Gastroesophageal sphincter (tissue), 3 donors: ENCODE measurements at regions not wholly inside any gene's neighbourhood (a gene's known extent, or its start where the extent isn't known, plus 50 kb on each side); places are given as distances from the start of the nearest gene placed in this dataset.

Source experiments
- CTCF ChIP-seq, 4 experiments: fragments of 200-600 bp in 2 of 4; fragments of 450-650 bp in 2 of 4; sonication (generic) in 1 of 4; IDR thresholded peaks; one replicate each; pipeline ENCODE4 v1.5.1; 2017 to 2019; ENCODE audit warnings: antibody characterized with exemption in 4 of 4, mild to moderate bottlenecking in 2 of 4, moderate library complexity in 2 of 4
- EP300 ChIP-seq: sonication (generic); formaldehyde crosslinking; IDR thresholded peaks from one replicate; pipeline ENCODE4 v1.6.1; 2017; ENCODE audit warnings: antibody characterized with exemption, mild to moderate bottlenecking
- POLR2A ChIP-seq, 2 donors: fragments of 450-650 bp; IDR thresholded peaks; one replicate each; pipeline ENCODE4 v1.6.1; 2017; ENCODE audit warnings: antibody characterized with exemption in 2 of 2, mild to moderate bottlenecking in 2 of 2, moderate library complexity in 1 of 2
- POLR2AphosphoS5 ChIP-seq: sonication (generic); formaldehyde crosslinking; IDR thresholded peaks from one replicate; pipeline ENCODE4 v1.6.1; 2017; ENCODE audit warnings: antibody characterized with exemption

GRCh38 chr5:63164838-63165535 lies 586.4 kb downstream of the LRRC70 start:
- no peak for TF ChIP-seq POLR2A (IDR thresholded peaks at IDR 0.05)
- TF ChIP-seq CTCF (IDR thresholded peaks at IDR 0.05) = no peak
- TF ChIP-seq EP300 = no peak
- no peak for TF ChIP-seq POLR2AphosphoS5
